Esophagus squamous epithelium (tissue), 4 donors: ENCODE measurements at regions not wholly inside any gene's neighbourhood (a gene's known extent, or its start where the extent isn't known, plus 50 kb on each side); places are given as distances from the start of the nearest gene placed in this dataset.

ENCODE experiments used
- POLR2A ChIP-seq, 4 donors: fragments of 450-650 bp; IDR thresholded peaks; one replicate each; pipeline ENCODE4 v1.6.1; 2017; ENCODE audit warnings: antibody characterized with exemption in 4 of 4, mild to moderate bottlenecking in 4 of 4, moderate library complexity in 3 of 4
- TF ChIP-seq, protein P1 (sequence below), 6 experiments: fragments of 450-650 bp in 4 of 6; fragments of 200-600 bp in 2 of 6; sonication (generic) in 2 of 6; IDR thresholded peaks; one replicate each; pipeline ENCODE4 v1.5.1; 2016 to 2019; ENCODE audit warnings: antibody characterized with exemption in 6 of 6, mild to moderate bottlenecking in 4 of 6, moderate library complexity in 4 of 6

- no peak for TF ChIP-seq POLR2A (IDR thresholded peaks at IDR 0.05)
- TF ChIP-seq, protein P1, sequence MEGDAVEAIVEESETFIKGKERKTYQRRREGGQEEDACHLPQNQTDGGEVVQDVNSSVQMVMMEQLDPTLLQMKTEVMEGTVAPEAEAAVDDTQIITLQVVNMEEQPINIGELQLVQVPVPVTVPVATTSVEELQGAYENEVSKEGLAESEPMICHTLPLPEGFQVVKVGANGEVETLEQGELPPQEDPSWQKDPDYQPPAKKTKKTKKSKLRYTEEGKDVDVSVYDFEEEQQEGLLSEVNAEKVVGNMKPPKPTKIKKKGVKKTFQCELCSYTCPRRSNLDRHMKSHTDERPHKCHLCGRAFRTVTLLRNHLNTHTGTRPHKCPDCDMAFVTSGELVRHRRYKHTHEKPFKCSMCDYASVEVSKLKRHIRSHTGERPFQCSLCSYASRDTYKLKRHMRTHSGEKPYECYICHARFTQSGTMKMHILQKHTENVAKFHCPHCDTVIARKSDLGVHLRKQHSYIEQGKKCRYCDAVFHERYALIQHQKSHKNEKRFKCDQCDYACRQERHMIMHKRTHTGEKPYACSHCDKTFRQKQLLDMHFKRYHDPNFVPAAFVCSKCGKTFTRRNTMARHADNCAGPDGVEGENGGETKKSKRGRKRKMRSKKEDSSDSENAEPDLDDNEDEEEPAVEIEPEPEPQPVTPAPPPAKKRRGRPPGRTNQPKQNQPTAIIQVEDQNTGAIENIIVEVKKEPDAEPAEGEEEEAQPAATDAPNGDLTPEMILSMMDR (IDR thresholded peaks at IDR 0.05): no peak
Measured at GRCh38 chr2:117614296-117614695, 200.2 kb upstream of the DDX18 start.
